AG08396 (cell line): ENCODE measurements at regions not wholly inside any gene's neighbourhood (a gene's known extent, or its start where the extent isn't known, plus 50 kb on each side); places are given as distances from the start of the nearest gene placed in this dataset.

ENCODE experiments used
- DNase-seq: peaks from one replicate; pipeline ENCODE4 v3.0.0; 2012; ENCODE audit warnings: low spot score, mixed read lengths

- no peak for DNase-seq
These were observed 392.0 kb upstream of the ADGRL4 start for GRCh38 chr1:79398501-79398900.

GRCh38 chr1:79396901-79397300 lies 390.4 kb upstream of the ADGRL4 start:
- DNase-seq: no peak

GRCh38 chr1:79388694-79389361 lies 382.3 kb upstream of the ADGRL4 start:
- no peak for DNase-seq

GRCh38 chr1:79386730-79387129 lies 380.2 kb upstream of the ADGRL4 start:
- DNase-seq: no peak

GRCh38 chr1:79380078-79380477 lies 373.5 kb upstream of the ADGRL4 start:
- no peak for DNase-seq

- DNase-seq: no peak
These were observed 369.6 kb upstream of the ADGRL4 start for GRCh38 chr1:79376106-79376505.

- no peak for DNase-seq
These were observed 368.8 kb upstream of the ADGRL4 start for GRCh38 chr1:79375352-79375751.

- no peak for DNase-seq
These were observed 367.9 kb upstream of the ADGRL4 start for GRCh38 chr1:79374397-79374796.

GRCh38 chr1:79373481-79374125 lies 367.1 kb upstream of the ADGRL4 start:
- DNase-seq: no peak

- no peak for DNase-seq
These were observed 365.3 kb upstream of the ADGRL4 start for GRCh38 chr1:79371802-79372201.

GRCh38 chr1:79369091-79369490 lies 362.6 kb upstream of the ADGRL4 start:
- no peak for DNase-seq

GRCh38 chr1:79364896-79365295 lies 358.4 kb upstream of the ADGRL4 start:
- peak; percentile 8 for DNase-seq

- DNase-seq: no peak
These were observed 356.9 kb upstream of the ADGRL4 start for GRCh38 chr1:79363430-79363829.

- no peak for DNase-seq
These were observed 355.9 kb upstream of the ADGRL4 start for GRCh38 chr1:79362470-79362869.

GRCh38 chr1:79355090-79355489 lies 348.6 kb upstream of the ADGRL4 start:
- DNase-seq: peak; percentile 9

- DNase-seq: peak; percentile 31
These were observed 346.7 kb upstream of the ADGRL4 start for GRCh38 chr1:79353224-79353623.

GRCh38 chr1:79326875-79327274 lies 320.3 kb upstream of the ADGRL4 start:
- no peak for DNase-seq

GRCh38 chr1:79325705-79326104 lies 319.2 kb upstream of the ADGRL4 start:
- DNase-seq: no peak

- no peak for DNase-seq
These were observed 318.6 kb upstream of the ADGRL4 start for GRCh38 chr1:79325126-79325525.

- peak; percentile 50 for DNase-seq
These were observed 316.9 kb upstream of the ADGRL4 start for GRCh38 chr1:79323239-79324025.

GRCh38 chr1:79322511-79323027 lies 316.0 kb upstream of the ADGRL4 start:
- DNase-seq: no peak

GRCh38 chr1:79312438-79312837 lies 305.9 kb upstream of the ADGRL4 start:
- DNase-seq: no peak

- DNase-seq: no peak
These were observed 304.1 kb upstream of the ADGRL4 start for GRCh38 chr1:79310609-79311008.
